Keratinocyte (primary cell): ENCODE measurements at regions not wholly inside any gene's neighbourhood (a gene's known extent, or its start where the extent isn't known, plus 50 kb on each side); places are given as distances from the start of the nearest gene placed in this dataset.

ENCODE experiments used
- DNase-seq: peaks from one replicate; pipeline ENCODE4 v3.0.0-alpha.2; 2011; ENCODE audit warnings: low read depth, missing footprints, low spot score
- FAIRE-seq: peaks from 2 replicates; lab custom pipeline; 2011; peaks lifted over from hg19 to GRCh38; lab: Jason Lieb, UNC
- H2AFZ ChIP-seq: 2 replicates; pipeline ENCODE4 v1.6.0; 2012; ENCODE audit warnings: low read length, control low read depth, inconsistent platforms; ENCODE audit not compliant: control insufficient read depth
- H3K27ac ChIP-seq: 2 replicates; pipeline ENCODE4 v1.5.1; 2011; ENCODE audit warnings: low read length; ENCODE audit not compliant: control insufficient read depth, insufficient read depth
- H3K27me3 ChIP-seq: 3 replicates; pipeline ENCODE4 v1.6.0; 2011; ENCODE audit warnings: low read length; ENCODE audit not compliant: control insufficient read depth, insufficient read depth; ENCODE audit errors: extremely low read depth
- H3K36me3 ChIP-seq, 2 experiments: 2 replicates in 1 of 2; 3 replicates in 1 of 2; pipeline ENCODE4 v1.5.1; 2011; ENCODE audit warnings: low read length in 2 of 2, mild to moderate bottlenecking in 1 of 2; ENCODE audit not compliant: control insufficient read depth in 2 of 2, insufficient read depth in 2 of 2; ENCODE audit errors: extremely low read depth in 1 of 2
- H3K4me1 ChIP-seq: 3 replicates; pipeline ENCODE4 v1.5.1; 2011; ENCODE audit warnings: low read length; ENCODE audit not compliant: control insufficient read depth, insufficient read depth; ENCODE audit errors: extremely low read depth
- H3K4me2 ChIP-seq: 3 replicates; pipeline ENCODE4 v1.6.0; 2011; ENCODE audit warnings: low read depth, low read length; ENCODE audit not compliant: control insufficient read depth, insufficient read depth; ENCODE audit errors: extremely low read depth
- H3K4me3 ChIP-seq, 3 experiments: fragments of 200-600 bp in 1 of 3; sonication (generic) in 1 of 3; 2 replicates in 2 of 3; 3 replicates in 1 of 3; pipeline ENCODE4 v1.5.1; 2011 to 2016; ENCODE audit warnings: low read length in 3 of 3, mild to moderate bottlenecking in 3 of 3, control low read depth in 2 of 3, inconsistent platforms in 1 of 3, low read depth in 1 of 3, mixed read lengths in 1 of 3, mixed run types in 1 of 3, moderate library complexity in 1 of 3; ENCODE audit not compliant: control insufficient read depth in 2 of 3, insufficient read depth in 2 of 3; ENCODE audit errors: extremely low read depth in 1 of 3
- H3K79me2 ChIP-seq: 2 replicates; pipeline ENCODE4 v1.6.0; 2012; ENCODE audit warnings: low read length; ENCODE audit not compliant: control insufficient read depth, insufficient read depth
- H3K9ac ChIP-seq: 3 replicates; pipeline ENCODE4 v1.6.0; 2011; ENCODE audit warnings: low read length; ENCODE audit not compliant: control insufficient read depth, insufficient read depth; ENCODE audit errors: extremely low read depth
- H3K9me1 ChIP-seq: 3 replicates; pipeline ENCODE4 v1.6.0; 2011; ENCODE audit warnings: low read length; ENCODE audit not compliant: control insufficient read depth, insufficient read depth; ENCODE audit errors: extremely low read depth
- H3K9me3 ChIP-seq: 2 replicates; pipeline ENCODE4 v1.5.1; 2012; ENCODE audit warnings: low read depth, low read length; ENCODE audit not compliant: control insufficient read depth
- H4K20me1 ChIP-seq: 3 replicates; pipeline ENCODE4 v1.6.0; 2011; ENCODE audit warnings: low read length; ENCODE audit not compliant: control insufficient read depth, insufficient read depth; ENCODE audit errors: extremely low read depth
- EZH2 ChIP-seq: IDR thresholded peaks from one replicate; pipeline ENCODE4 v1.6.1; 2012; ENCODE audit warnings: inconsistent platforms, mild to moderate bottlenecking, low read length, moderate library complexity
- dilution Hi-C: fragments of 300-500 bp; cut with MboI; formaldehyde crosslinking; loops from one replicate; pipeline ENCODE4 v1.7.0; 2020; ENCODE audit warnings: low sequenced_read_pairs; ENCODE audit not compliant: extremely low pct_ligation_motif_present
- TF ChIP-seq, protein P1 (sequence below), 3 experiments: IDR thresholded peaks in 1 of 3; conservative IDR thresholded peaks in 1 of 3; optimal IDR thresholded peaks in 1 of 3; 2 replicates in 2 of 3; 3 replicates in 1 of 3; pipeline versions ENCODE3 to v1.5.1; 2011; ENCODE audit warnings: low read length in 3 of 3, mild to moderate bottlenecking in 3 of 3, moderate library complexity in 2 of 3, control low read depth in 1 of 3, inconsistent platforms in 1 of 3; ENCODE audit not compliant: insufficient read depth in 2 of 3; ENCODE audit errors: extremely low read depth in 1 of 3

DNA sequence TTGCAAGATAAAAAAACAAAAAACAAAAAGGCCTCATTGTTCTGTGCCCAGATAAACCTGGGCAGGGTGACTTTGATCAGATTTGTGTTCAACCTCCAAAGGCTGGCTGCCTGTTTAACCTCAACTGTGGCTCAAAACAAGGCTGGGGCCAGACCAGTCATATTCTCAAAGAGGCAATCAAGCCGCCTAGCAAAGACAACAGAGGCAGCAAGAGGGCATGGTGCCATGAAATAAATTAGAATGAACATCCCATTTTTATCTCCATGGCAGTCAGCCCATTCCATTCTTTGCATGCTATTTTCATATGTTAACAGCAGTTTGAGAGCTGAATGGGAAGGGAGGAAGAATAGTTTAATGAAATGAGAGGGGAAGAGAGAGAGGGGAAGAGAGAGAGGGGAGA, 1150.3 kb downstream of the TYW1 start:
- FAIRE-seq, result no peak
- H3K4me2 ChIP-seq, result no peak overlapping the region

DNA sequence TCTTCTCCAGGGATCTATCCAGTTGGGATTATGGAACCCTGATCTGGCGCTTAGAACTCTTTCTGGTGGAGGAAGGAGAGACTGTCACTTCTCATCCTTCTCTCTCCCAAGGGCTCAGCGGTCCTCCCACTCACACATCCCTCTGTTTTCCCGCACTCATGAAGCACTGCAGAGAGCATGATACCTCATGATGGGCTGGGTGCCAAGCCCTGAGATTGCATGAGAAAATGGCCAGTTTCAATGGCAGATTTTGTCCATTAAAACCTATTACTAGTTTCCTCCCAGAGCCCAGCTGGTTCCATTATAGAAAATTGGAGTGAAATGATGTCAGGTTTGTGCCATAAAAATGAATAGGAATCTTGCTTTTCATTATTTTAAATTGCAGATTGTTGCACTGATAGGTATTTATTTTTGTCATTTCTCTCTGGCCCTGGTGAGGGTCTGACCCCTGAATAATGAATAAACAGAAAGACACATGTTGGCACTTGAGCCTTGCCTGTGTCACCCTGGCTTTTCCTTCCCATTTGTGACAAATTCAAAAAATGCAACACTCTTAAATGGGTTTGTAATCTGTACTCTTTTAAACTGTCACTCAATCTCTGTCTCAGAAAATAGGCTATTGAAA, 1151.1 kb downstream of the TYW1 start:
- TF ChIP-seq, protein P1, sequence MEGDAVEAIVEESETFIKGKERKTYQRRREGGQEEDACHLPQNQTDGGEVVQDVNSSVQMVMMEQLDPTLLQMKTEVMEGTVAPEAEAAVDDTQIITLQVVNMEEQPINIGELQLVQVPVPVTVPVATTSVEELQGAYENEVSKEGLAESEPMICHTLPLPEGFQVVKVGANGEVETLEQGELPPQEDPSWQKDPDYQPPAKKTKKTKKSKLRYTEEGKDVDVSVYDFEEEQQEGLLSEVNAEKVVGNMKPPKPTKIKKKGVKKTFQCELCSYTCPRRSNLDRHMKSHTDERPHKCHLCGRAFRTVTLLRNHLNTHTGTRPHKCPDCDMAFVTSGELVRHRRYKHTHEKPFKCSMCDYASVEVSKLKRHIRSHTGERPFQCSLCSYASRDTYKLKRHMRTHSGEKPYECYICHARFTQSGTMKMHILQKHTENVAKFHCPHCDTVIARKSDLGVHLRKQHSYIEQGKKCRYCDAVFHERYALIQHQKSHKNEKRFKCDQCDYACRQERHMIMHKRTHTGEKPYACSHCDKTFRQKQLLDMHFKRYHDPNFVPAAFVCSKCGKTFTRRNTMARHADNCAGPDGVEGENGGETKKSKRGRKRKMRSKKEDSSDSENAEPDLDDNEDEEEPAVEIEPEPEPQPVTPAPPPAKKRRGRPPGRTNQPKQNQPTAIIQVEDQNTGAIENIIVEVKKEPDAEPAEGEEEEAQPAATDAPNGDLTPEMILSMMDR (optimal IDR thresholded peaks at IDR 0.05 in 1 of 3, IDR thresholded peaks at IDR 0.05 in 1 of 3, conservative IDR thresholded peaks at IDR 0.05 in 1 of 3; ENCODE audit: extremely low read depth in 1 of 3, insufficient read depth in 2 of 3, low read length in 3 of 3), result no peak
- TF ChIP-seq EZH2, result no peak
- dilution Hi-C loops, result no loop called here

More for the DNA sequence above, 1150.3 kb downstream of the TYW1 start:
- Histone ChIP-seq H3K4me1 (no peaks in the 10 kb centered on the region), H3K9me3 (peaks cover 3% of the 10 kb centered on the region), H3K9ac (no peak overlapping the region), H3K27ac (no peak overlapping the region), H3K36me3 (no peaks in the 10 kb centered on the region), H3K79me2 (no peaks in the 10 kb centered on the region), H3K4me3 (no peak overlapping the region), H3K9me1 (no peaks in the 10 kb centered on the region), H3K27me3 (no peaks in the 10 kb centered on the region), H4K20me1 (no peaks in the 10 kb centered on the region), H2AFZ (no peak overlapping the region)
- no peak for DNase-seq
- dilution Hi-C loops, result no loop called here
- TF ChIP-seq, protein P1 (optimal IDR thresholded peaks at IDR 0.05 in 1 of 3, IDR thresholded peaks at IDR 0.05 in 1 of 3, conservative IDR thresholded peaks at IDR 0.05 in 1 of 3; ENCODE audit: extremely low read depth in 1 of 3, insufficient read depth in 2 of 3, low read length in 3 of 3), result no peak
- no peak for TF ChIP-seq EZH2

More for the DNA sequence above, 1151.1 kb downstream of the TYW1 start:
- no peak overlapping the region for H3K4me3 ChIP-seq
- no peaks in the 10 kb centered on the region for H3K27me3 ChIP-seq
- H3K36me3 ChIP-seq, result no peaks in the 10 kb centered on the region
- DNase-seq (no peak), FAIRE-seq (no peak)
- no peaks in the 10 kb centered on the region for H4K20me1 ChIP-seq
- H3K4me2 ChIP-seq, result no peak overlapping the region
- no peak overlapping the region for H3K27ac ChIP-seq
- no peaks in the 10 kb centered on the region for H3K79me2 ChIP-seq
- no peak overlapping the region for H3K9ac ChIP-seq
- H2AFZ ChIP-seq, result no peak overlapping the region
- H3K9me1 ChIP-seq, result no peaks in the 10 kb centered on the region
- no peaks in the 10 kb centered on the region for H3K4me1 ChIP-seq
- peaks cover 3% of the 10 kb centered on the region for H3K9me3 ChIP-seq
